GM03348 (cell line): ENCODE measurements at regions not wholly inside any gene's neighbourhood (a gene's known extent, or its start where the extent isn't known, plus 50 kb on each side); places are given as distances from the start of the nearest gene placed in this dataset.
A peak's percentile ranks its signal among the peaks of the same experiment; 100 is the strongest.
"Not testable (repeated sequence)": the region's sequence is repeated elsewhere in the genome, so short reads cannot be mapped to it uniquely, and the experiment has no call there.

Source experiments
- DNase-seq: peaks from one replicate; pipeline ENCODE4 v3.0.0; 2012; ENCODE audit warnings: low spot score

GRCh38 chr5:93220431-93220830 is 360.6 kb downstream of the NR2F1-AS1 start:
- no peak for DNase-seq

- no peak for DNase-seq
Observed at GRCh38 chr5:93219641-93220145, 361.3 kb downstream of the NR2F1-AS1 start.

DNA sequence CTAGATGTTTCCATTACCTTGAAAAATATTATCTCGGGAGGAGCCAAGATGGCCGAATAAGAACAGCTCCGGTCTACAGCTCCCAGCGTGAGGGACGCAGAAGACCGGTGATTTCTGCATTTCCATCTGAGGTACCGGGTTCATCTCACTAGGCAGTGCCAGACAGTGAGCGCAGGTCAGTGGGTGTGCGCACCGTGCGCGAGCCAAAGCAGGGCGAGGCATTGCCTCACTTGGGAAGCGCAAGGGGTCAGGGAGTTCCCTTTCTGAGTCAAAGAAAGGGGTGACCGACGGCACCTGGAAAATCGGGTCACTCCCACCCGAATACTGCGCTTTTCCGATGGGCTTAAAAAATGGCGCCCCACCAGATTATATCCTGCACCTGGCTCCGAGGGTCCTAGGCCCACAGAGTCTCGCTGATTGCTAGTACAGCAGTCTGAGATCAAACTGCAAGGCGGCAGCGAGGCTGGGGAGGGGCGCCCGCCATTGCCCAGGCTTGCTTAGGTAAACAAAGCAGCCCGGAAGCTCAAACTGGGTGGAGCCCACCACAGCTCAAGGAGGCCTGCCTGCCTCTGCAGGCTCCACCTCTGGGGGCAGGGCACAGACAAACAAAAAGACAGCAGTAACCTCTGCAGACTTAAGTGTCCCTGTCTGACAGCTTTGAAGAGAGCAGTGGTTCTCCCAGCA is 367.8 kb downstream of the NR2F1-AS1 start:
- not testable (repeated sequence) for DNase-seq

DNA sequence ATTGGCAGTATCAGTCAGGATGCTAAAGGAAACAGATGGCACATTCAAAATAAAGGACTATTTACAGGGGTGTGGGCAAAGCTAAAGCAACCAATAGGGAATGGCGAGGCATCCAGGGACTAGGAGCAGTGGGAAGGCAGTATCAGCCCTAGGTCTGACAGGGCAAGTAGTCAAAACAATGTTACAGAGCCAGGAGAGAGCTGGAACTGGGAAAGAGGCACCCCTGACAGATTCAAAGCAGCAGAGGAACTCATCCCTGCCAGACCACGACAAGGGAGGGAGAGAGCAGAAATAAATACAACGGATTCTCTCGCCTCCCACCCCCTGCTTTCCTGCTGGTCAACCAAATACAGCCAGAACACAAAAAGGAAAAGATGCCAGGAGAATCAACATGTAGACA is 371.5 kb downstream of the NR2F1-AS1 start:
- DNase-seq = peak; percentile 33

GRCh38 chr5:93208141-93208751 is 372.8 kb downstream of the NR2F1-AS1 start:
- DNase-seq = peak; percentile 71

DNA sequence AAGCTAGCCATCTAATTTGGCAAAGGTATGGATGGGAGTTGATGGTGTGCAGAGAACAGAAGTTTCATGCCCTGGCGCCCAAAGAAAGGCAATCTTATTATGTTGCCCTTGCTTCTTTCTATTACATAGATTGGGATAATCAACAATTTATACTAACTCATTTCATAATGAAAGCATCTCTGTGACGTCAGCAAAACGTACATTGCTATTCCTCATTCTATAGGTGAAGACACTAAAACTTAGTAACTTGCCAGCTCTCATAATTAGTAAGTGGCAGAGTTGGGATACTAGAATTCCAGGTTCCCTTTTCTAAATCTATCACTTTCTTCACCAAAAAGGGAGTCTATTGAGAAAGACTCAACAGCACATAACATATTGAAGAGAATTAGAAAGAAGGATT is 374.8 kb downstream of the NR2F1-AS1 start:
- no peak for DNase-seq

GRCh38 chr5:93201061-93201460 is 380.0 kb downstream of the NR2F1-AS1 start:
- no peak for DNase-seq

DNA sequence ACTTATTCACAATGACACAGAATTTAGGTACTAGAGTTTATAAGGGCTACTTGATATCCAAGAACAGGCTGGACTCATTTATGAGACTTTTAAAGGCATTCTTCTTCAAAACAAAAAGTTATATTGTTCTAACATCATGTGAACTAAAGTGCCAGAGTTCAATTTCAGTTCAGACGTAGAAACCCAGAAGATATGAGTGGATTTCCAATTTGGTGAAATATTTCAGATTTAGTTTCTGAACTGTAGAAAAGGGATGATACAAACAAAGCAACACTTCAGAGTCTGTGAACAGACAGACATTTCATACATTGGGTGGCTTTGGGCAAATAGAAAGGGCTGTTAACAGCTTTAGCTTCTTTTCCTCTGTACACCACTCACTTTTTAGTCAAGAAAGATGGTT is 384.0 kb downstream of the NR2F1-AS1 start:
- no peak for DNase-seq

DNA sequence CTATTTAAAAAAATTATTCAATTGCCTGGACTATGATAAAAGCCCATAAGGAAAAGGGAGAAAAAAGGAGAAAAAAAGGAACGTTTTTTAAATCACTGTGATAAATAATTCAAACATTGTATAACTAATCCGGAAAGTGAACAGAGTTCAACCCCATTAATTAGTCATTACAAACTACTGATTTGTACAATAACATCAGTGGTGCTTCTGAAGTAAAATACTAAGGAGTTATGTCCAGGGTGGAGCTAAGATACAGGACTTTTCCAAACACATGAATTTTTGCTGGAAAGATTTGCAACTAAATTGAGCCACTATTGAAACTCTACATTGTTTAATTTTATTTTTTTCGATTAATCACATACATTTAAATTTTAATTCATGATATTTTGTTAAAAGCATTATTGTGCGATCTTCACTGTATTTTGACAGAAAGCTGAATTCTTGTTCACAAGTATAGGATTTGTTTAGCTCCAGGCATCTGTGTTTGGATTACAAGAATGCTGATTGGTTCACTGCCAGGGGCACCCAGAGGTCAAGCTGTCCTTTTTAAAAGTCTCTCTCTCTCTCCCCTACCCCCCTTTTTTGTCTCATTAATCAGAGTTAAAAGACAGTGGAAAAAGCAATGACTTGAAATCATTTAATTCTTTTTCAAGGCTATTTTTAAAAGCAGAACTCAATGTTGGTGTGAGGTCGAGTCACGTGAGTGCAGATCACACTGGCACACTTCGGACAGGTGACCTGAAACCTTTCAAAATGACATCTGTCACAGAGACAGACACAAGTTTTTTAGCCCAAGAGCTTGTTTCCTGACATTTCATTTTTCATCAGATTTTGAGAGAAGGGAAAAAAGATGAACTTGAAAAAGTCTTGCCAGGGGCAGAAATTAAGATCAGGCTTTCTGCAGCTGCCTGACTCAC is 387.3 kb downstream of the NR2F1-AS1 start:
- no peak for DNase-seq

DNA sequence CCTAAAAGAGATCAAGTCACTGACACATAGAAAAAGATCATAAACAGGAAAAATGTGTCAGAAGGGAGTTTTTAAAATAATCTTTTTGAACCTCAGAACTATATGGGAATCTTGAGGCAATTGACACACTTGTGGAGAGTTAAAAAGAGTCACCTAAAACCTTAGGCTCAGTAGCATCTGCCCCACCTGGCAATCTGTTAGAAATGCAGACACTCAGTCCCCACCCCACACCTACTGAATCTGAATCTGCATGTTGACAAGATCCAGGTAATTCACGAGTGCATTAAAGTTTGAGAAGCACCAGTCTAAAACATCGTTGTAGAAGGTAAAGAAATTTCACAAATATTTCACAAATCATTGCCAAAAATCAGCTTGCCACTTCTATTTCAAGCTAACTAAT is 388.3 kb downstream of the NR2F1-AS1 start:
- no peak for DNase-seq

GRCh38 chr5:93192087-93192486 is 388.9 kb downstream of the NR2F1-AS1 start:
- peak; percentile 66 for DNase-seq

- no peak for DNase-seq
Observed at GRCh38 chr5:93191035-93191817, 389.8 kb downstream of the NR2F1-AS1 start.

- peak; percentile 57 for DNase-seq
Observed at GRCh38 chr5:93189707-93190120, 391.3 kb downstream of the NR2F1-AS1 start.

DNA sequence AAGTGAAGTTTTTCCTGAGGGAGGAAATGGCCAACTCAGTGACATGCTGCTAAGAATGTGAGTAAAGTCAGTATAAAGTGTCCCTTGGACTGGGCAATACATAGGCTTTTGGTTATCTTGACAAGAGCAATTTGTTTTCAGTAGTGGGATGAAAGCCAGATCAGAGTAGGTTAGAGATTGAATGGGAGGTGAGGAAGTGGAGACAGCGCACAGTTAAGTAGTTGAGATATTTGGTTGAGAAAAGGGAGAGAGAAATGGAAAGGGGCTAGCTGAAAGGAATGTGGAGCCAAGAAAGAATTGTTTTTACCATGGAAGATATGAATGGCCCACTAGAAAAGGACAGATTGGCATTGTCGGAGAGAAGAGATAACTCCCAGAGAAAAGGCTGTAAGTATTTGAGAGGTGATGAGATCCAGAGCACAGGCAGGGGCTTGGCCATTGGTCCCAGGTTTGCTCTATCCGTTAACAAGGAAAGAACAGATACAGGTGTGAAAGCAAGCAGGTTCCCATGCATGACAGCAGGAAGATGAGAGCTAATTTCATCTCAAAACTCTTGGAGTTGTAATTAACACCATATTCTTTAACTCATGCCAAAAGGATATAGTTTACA is 392.0 kb downstream of the NR2F1-AS1 start:
- no peak for DNase-seq

GRCh38 chr5:93186076-93186682 is 394.8 kb downstream of the NR2F1-AS1 start:
- DNase-seq = peak; percentile 62

- DNase-seq = no peak
Observed at GRCh38 chr5:93184041-93184440, 397.0 kb downstream of the NR2F1-AS1 start.

GRCh38 chr5:93179466-93179865 is 401.6 kb downstream of the NR2F1-AS1 start:
- DNase-seq = no peak

GRCh38 chr5:93174930-93175329 is 406.1 kb downstream of the NR2F1-AS1 start:
- DNase-seq = no peak

DNA sequence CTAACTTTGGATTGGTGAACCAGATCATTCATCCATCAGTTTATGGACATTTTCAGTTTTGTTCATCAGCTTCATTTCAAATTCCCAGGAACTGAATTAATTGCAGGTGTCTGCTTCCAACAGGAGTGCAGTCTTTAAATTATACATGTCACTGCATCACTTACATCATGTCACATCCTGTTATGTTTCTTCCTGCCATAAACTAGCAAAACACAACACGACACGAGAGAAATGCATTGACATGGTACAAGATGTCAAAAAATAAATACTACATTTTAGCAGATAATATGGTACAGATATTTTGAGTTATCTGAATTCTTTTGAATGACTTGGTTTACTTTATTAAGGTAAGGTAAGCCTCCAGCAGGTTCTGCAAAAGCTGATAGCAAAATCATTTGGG is 415.5 kb downstream of the NR2F1-AS1 start:
- no peak for DNase-seq

DNA sequence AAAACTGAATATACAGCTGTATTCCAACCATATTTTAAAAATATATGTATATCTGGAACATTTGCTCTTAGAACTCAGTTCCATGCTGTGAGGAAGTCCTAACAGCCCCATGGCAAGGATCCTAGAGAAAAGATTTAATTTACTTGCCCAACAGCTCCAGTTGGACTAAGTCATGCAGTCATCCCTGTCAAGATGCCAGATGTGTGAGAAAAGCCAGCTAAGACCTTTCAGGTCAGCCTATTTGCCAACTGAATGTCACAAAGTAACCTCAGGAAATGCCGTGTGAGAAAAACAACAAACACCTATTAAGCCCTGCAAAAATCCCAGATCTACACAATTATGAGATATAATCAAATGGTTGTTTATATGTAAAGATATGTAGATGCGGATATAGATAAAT is 416.3 kb downstream of the NR2F1-AS1 start:
- DNase-seq = peak; percentile 52
